Astrocyte (in vitro differentiated cells and primary cell): ENCODE measurements at regions not wholly inside any gene's neighbourhood (a gene's known extent, or its start where the extent isn't known, plus 50 kb on each side); places are given as distances from the start of the nearest gene placed in this dataset.

Experiments
- EZH2 ChIP-seq: IDR thresholded peaks from 2 replicates; pipeline ENCODE4 v1.6.1; 2012; ENCODE audit warnings: mild to moderate bottlenecking, low read length, inconsistent platforms; ENCODE audit not compliant: insufficient read depth
- TF ChIP-seq, protein P1 (sequence below): IDR thresholded peaks from 2 replicates; pipeline ENCODE4 v1.5.1; 2011; ENCODE audit warnings: low read depth, mild to moderate bottlenecking, inconsistent platforms, low read length, moderate library complexity; ENCODE audit not compliant: insufficient read depth

DNA sequence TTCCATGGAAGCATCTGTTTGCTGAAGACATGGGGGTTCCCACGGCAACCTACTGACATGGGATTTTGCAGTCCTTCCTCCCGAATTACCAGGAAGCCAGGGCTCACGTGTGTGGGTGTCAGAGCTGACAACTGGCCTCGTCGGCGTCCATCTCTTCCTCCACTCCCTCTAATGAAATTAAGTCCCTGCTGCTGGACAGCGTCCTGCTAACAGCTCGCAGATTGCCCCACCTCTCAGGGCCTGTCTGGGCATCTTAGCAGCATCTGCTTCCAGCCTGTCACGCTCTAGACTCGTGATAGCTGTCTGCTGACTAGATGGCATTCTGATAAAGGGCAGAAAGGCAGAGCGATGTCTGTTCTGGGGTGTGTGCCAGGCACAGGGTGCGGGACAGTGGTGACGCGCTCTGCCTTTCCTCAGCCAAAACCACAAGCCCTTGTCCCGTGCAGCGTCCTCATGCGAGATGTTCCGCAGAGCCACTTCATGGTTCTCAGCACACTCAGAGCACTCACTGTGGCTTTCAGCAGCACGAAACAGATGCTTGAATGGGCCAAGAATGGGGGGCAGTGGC lies 161.1 kb downstream of the ARL4C start:
- TF ChIP-seq, protein P1, sequence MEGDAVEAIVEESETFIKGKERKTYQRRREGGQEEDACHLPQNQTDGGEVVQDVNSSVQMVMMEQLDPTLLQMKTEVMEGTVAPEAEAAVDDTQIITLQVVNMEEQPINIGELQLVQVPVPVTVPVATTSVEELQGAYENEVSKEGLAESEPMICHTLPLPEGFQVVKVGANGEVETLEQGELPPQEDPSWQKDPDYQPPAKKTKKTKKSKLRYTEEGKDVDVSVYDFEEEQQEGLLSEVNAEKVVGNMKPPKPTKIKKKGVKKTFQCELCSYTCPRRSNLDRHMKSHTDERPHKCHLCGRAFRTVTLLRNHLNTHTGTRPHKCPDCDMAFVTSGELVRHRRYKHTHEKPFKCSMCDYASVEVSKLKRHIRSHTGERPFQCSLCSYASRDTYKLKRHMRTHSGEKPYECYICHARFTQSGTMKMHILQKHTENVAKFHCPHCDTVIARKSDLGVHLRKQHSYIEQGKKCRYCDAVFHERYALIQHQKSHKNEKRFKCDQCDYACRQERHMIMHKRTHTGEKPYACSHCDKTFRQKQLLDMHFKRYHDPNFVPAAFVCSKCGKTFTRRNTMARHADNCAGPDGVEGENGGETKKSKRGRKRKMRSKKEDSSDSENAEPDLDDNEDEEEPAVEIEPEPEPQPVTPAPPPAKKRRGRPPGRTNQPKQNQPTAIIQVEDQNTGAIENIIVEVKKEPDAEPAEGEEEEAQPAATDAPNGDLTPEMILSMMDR = no peak
- no peak for TF ChIP-seq EZH2
